ENCODE measurements at regions not wholly inside any gene's neighbourhood (a gene's known extent, or its start where the extent isn't known, plus 50 kb on each side); places are given as distances from the start of the nearest gene placed in this dataset.
A peak's percentile ranks its signal among the peaks of the same experiment; 100 is the strongest.

- DNase-seq (ENCODE audit: low spot score), result no peak
Observed at GRCh38 chr3:99119385-99119784, 217.9 kb upstream of the DCBLD2 start.

DNA sequence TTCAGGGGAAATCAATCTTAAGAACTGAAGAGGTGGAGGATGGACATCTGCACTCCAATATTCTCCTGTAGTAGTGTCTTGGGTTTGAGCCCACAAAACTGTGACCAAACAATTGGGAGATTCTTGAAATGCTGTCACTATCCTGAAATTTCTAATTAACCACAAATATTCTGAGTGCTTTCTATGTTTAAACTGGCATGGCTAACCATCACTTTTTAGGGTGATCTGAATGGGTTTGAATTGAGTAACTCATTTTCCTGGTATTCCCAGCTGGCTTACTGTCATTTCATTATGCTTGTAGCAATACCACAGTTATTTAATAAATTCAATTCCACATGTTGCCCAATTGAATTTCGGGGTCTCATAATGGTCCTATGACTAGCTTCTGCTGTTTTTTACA is 216.9 kb upstream of the DCBLD2 start:
- DNase-seq (ENCODE audit: low spot score), result no peak

- DNase-seq (ENCODE audit: low spot score), result no peak
Observed at GRCh38 chr3:99114565-99115291, 213.2 kb upstream of the DCBLD2 start.

GRCh38 chr3:99111235-99111634 is 209.7 kb upstream of the DCBLD2 start:
- DNase-seq (ENCODE audit: low spot score), result no peak

DNA sequence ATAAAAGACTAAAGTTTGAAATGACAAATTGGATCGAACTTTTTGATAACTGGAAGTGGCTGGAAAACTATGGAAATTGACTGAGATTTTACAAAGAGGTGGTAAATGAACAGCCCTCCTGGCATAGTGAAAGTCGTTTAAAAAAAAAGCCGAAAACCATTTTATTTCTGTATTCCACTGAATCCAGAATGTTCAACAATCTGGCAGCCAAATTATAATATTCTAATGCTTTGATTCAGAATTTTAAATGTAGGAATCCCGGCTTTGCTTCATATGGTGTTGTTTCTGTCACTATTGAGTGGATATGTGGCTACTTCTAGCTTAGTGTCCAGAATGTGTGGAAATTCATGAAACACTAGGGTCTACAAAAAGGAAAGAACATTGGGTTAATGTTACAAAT is 208.9 kb upstream of the DCBLD2 start:
- DNase-seq (ENCODE audit: low spot score), result no peak

DNA sequence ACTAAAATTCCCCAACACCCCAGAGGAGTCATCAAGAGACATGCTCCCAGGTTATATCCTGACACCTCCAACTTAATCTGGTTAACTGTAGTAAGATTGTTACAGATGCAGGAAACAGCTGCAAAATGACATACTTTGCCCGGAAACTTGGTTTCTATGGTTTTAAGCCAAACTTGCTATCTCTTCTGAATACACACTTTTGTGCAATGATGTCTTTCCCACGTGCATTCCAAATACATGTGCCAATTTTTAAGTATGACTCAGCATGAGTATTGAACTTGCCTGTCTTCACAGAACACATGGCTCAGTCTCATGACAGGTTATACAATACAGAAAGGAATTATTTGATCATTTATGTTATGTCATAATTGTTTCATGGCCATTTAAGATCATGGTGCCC is 207.0 kb upstream of the DCBLD2 start:
- peak; percentile 7 for DNase-seq (ENCODE audit: low spot score)

- no peak for DNase-seq (ENCODE audit: low spot score)
Observed at GRCh38 chr3:99094606-99095005, 193.1 kb upstream of the DCBLD2 start.

DNA sequence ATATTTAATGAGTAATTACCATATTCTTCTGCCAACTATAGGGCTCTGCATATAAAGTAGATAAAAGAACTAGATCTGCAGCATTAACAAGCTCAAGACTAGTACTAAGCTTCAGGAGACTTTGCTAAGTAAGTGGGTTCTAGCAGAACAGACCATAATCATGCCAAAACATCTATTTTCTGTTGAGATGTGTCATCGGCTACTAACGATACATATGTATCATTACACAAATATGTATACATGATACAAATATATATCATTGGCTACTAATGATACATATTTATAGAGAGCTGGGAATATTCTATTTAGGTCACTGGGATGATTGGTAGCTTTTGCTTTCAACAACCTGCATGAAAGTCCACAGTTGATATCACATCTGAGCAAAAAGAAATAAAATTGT is 185.8 kb upstream of the DCBLD2 start:
- DNase-seq (ENCODE audit: low spot score), result no peak

DNA sequence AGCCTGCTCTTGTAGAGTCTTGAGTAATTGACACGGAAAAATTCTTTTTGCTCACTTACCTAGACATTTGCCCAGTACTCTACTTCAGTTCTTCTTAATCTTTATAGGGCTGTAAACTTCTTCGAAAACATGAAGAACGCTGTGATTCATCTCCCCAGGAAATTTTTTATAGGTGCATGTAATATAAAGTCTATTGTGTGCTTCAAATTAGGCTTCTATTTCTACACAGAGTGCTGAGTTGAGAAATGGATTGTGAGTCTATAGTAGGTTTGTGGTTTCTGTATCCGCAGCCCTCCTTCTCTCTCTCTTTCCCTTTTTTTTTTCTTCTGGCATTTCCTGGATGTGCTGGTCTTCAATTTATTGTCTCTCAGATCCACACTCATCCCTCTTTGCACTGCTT is 183.3 kb upstream of the DCBLD2 start:
- DNase-seq (ENCODE audit: low spot score), result no peak

DNA sequence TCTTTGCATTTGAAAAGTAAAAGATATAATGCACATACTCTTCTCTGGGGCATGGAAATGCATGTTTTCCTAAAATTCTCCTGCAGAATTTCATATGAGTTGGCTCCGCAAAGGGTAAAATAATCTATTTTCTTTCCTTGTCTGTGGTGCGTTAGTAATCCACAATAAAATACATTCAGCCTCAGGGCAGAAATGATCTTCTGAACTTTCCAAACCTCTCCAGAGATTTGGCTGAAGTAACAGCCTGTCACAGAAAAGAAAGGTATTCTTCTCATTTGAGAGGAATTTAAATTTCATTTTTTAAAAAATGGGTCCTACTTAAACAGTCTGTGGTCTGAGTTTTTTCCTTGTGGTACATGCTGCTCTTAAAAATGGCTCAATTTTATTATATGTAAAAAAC is 182.7 kb upstream of the DCBLD2 start:
- DNase-seq (ENCODE audit: low spot score), result no peak

- no peak for DNase-seq (ENCODE audit: low spot score)
Observed at GRCh38 chr3:99071096-99071495, 169.6 kb upstream of the DCBLD2 start.

GRCh38 chr3:99069973-99070372 is 168.5 kb upstream of the DCBLD2 start:
- no peak for DNase-seq (ENCODE audit: low spot score)

DNA sequence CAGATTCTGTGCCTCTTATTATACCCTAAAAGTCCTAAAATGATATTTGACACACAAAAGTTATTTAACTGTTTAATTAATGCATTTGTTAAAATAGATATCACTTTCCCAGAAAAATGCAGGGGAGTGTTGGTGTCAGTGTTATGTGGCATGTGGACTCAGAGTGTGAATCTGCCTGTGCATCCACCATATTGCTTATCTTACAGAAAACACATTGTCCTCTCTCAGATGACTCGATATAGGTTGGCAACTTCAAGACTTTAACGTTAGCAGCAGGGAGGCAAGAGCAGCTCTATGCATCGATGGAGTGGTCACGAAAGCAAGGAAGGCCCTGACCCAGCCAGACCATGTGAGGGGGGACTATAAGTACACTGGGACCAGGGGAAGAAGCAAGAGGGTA is 165.4 kb upstream of the DCBLD2 start:
- DNase-seq (ENCODE audit: low spot score), result no peak

DNA sequence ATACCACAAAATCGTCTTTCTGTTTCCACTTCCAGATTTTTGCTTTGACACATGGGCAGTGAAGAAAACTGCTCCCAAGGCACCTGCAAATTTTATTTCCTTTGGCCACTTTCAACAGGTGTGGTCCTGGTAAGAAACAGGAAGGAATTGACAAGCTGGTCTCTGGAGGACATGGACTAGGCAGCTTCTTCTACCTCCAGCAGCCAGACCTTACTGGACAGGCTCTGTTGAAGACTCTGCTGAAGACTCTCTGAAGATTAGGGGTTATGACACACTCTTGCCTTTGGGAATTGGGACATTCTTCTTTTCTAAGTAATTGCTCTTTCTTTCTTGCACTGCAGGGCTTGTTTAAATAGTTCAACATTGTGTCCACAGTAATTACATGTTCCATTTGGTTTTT is 147.7 kb upstream of the DCBLD2 start:
- no peak for DNase-seq (ENCODE audit: low spot score)

DNA sequence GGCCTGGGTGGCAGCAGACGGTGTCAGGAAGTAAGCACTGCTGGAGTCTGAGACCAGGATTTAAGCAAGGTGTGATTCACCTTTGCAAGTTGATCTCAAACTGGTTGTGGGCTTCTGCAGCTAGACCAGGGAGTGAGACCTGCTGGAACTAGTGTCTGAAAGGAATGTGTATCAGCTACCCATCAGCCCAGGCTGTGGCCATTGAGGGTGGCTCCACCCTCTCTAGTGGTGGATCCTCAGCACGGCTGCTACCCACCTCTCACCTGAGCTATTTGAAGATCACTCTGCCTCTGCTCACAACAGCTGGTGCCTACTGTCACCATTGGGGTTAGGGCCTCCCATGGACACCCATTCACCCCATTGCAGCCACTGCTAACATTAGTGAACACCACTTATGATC is 140.3 kb upstream of the DCBLD2 start:
- DNase-seq (ENCODE audit: low spot score), result no peak

GRCh38 chr3:99031778-99032177 is 130.3 kb upstream of the DCBLD2 start:
- no peak for DNase-seq (ENCODE audit: low spot score)

- DNase-seq (ENCODE audit: low spot score), result peak; percentile 59
Observed at GRCh38 chr3:99023590-99024192, 122.2 kb upstream of the DCBLD2 start.

- no peak for DNase-seq (ENCODE audit: low spot score)
Observed at GRCh38 chr3:99021466-99021865, 120.0 kb upstream of the DCBLD2 start.

DNA sequence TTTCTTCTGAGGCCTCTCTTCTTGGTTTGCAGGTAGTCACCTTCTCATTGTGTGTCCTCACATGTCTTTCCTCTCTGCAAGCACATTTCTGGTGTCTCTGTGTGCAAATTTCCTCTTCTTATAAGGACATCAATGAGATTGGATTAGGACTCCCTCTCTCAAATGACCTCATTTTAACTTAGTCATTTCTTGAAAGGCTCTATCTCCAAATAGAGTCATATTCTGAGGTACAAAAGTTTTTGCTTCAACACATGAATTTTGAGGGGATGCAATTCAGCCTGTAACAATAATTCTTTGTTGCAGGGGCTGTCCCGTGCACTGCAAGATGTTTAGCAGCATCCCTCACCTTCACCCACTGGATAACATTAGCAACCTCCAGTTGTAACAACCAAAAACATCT is 115.0 kb upstream of the DCBLD2 start:
- DNase-seq (ENCODE audit: low spot score), result no peak

- DNase-seq (ENCODE audit: low spot score), result peak; percentile 58
Observed at GRCh38 chr3:99013777-99014315, 112.4 kb upstream of the DCBLD2 start.

GRCh38 chr3:99013077-99013476 is 111.6 kb upstream of the DCBLD2 start:
- DNase-seq (ENCODE audit: low spot score), result no peak

DNA sequence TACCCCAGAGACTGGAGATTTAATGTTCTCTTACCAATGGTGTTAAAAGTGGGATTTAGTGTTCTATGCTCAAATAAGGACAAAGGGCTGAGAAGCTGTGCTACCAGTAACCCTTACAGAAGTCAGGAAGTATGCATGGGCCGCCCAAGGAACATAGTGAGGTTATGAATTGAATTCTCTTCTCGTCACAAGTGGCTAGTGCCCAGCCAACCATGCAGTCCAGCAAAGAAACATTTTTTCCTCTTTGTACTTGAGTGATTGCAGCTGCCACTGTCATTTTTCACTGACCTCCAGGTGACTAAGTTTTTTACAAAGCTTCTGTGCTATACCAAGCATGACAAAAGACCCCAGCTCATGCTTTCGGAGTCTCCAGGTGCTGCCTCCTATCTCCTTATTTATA is 110.6 kb upstream of the DCBLD2 start:
- DNase-seq (ENCODE audit: low spot score), result peak; percentile 14

DNA sequence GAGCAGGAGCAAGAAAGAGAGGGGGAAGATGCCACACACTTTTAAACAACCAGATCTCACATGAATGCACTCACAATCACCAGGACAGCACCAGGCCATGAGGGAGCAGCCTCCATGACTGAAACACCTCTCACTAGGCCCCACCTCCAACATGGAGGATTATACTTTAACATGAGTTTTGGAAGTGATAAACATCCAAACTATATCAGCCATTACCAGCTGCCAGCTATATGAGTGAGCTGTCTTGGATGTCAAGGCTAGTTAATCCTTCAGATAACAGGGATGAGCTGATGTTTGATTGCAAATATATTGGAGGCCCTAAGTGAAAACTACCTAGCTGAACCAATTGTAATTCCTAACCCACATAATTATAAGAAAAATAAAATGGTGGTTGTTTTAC is 108.4 kb upstream of the DCBLD2 start:
- no peak for DNase-seq (ENCODE audit: low spot score)
